Upper lobe of left lung (tissue), 4 donors: ENCODE measurements at regions not wholly inside any gene's neighbourhood (a gene's known extent, or its start where the extent isn't known, plus 50 kb on each side); places are given as distances from the start of the nearest gene placed in this dataset.

Source experiments
- CTCF ChIP-seq, 6 experiments: fragments of 450-650 bp in 4 of 6; fragments of 200-600 bp in 2 of 6; sonication (generic) in 2 of 6; IDR thresholded peaks; one replicate each; pipeline ENCODE4 v1.5.1; 2016 to 2019; ENCODE audit warnings: antibody characterized with exemption in 6 of 6
- POLR2A ChIP-seq, 4 donors: fragments of 450-650 bp; IDR thresholded peaks; one replicate each; pipeline ENCODE4 v1.5.1; 2016 to 2017; ENCODE audit warnings: antibody characterized with exemption in 4 of 4, mild to moderate bottlenecking in 2 of 4

- TF ChIP-seq CTCF (IDR thresholded peaks at IDR 0.05): no peak
- TF ChIP-seq POLR2A (IDR thresholded peaks at IDR 0.05): no peak
Observed at GRCh38 chr2:145138626-145139025, 618.7 kb upstream of the ZEB2 start.
